T1000 (cell line): ENCODE measurements at regions not wholly inside any gene's neighbourhood (a gene's known extent, or its start where the extent isn't known, plus 50 kb on each side); places are given as distances from the start of the nearest gene placed in this dataset.

Experiments
- DNase-seq: peaks from one replicate; lab custom pipeline; 2025; ENCODE audit warnings: mixed read lengths; lab: John Stamatoyannopoulos, UW

- DNase-seq: no peak
These were observed 159.0 kb upstream of the CHRNA7 start for GRCh38 chr15:31871166-31871886.

GRCh38 chr15:31871887-31872281, 158.4 kb upstream of the CHRNA7 start:
- no peak for DNase-seq

GRCh38 chr15:31887246-31887645, 143.1 kb upstream of the CHRNA7 start:
- DNase-seq: no peak

- no peak for DNase-seq
These were observed 137.8 kb upstream of the CHRNA7 start for GRCh38 chr15:31892513-31892912.

GRCh38 chr15:31893780-31894179, 136.5 kb upstream of the CHRNA7 start:
- no peak for DNase-seq

- no peak for DNase-seq
These were observed 132.6 kb upstream of the CHRNA7 start for GRCh38 chr15:31897746-31898145.

- no peak for DNase-seq
These were observed 128.8 kb upstream of the CHRNA7 start for GRCh38 chr15:31901501-31901900.

GRCh38 chr15:31905054-31905453, 125.3 kb upstream of the CHRNA7 start:
- no peak for DNase-seq

- DNase-seq: no peak
These were observed 104.8 kb upstream of the CHRNA7 start for GRCh38 chr15:31925541-31925940.

- DNase-seq: no peak
These were observed 99.3 kb upstream of the CHRNA7 start for GRCh38 chr15:31930967-31931366.

GRCh38 chr15:31932576-31932975, 97.7 kb upstream of the CHRNA7 start:
- DNase-seq: no peak

GRCh38 chr15:31934821-31935220, 95.5 kb upstream of the CHRNA7 start:
- no peak for DNase-seq

GRCh38 chr15:31953478-31953877, 76.8 kb upstream of the CHRNA7 start:
- no peak for DNase-seq

GRCh38 chr15:31954374-31955172, 75.7 kb upstream of the CHRNA7 start:
- DNase-seq: no peak

GRCh38 chr15:31955734-31956133, 74.6 kb upstream of the CHRNA7 start:
- no peak for DNase-seq

- DNase-seq: no peak
These were observed 72.7 kb upstream of the CHRNA7 start for GRCh38 chr15:31957581-31957980.

GRCh38 chr15:31964586-31965307, 65.6 kb upstream of the CHRNA7 start:
- DNase-seq: no peak

GRCh38 chr15:31970007-31970406, 60.3 kb upstream of the CHRNA7 start:
- DNase-seq: no peak

GRCh38 chr15:31973197-31973596, 57.1 kb upstream of the CHRNA7 start:
- DNase-seq: no peak

- DNase-seq: no peak
These were observed 56.0 kb upstream of the CHRNA7 start for GRCh38 chr15:31974154-31974794.

GRCh38 chr15:31974855-31975829, 55.2 kb upstream of the CHRNA7 start:
- no peak for DNase-seq
